H1 (cell line): ENCODE measurements at regions not wholly inside any gene's neighbourhood (a gene's known extent, or its start where the extent isn't known, plus 50 kb on each side); places are given as distances from the start of the nearest gene placed in this dataset.

Experiments
- CTCF ChIA-PET: fragments of 300-600 bp; sonication (Branson Sonifier 250); formaldehyde crosslinking; loops from one replicate; lab custom pipeline; 2021; ENCODE audit not compliant: partially characterized antibody; lab: Charles Lee
- POLR2A ChIA-PET: fragments of 300-600 bp; sonication (Branson Sonifier 250); formaldehyde crosslinking; loops from one replicate; lab custom pipeline; 2021; ENCODE audit warnings: inconsistent platforms; ENCODE audit not compliant: partially characterized antibody; lab: Charles Lee
- DNase-seq, 2 experiments: peaks; one replicate each; pipeline versions ENCODE4 v3.0.0 to v3.0.0-alpha.2; 2010 to 2022; ENCODE audit warnings: low spot score in 2 of 2, low read depth in 1 of 2, mixed read lengths in 1 of 2
- FAIRE-seq: peaks from 2 replicates; lab custom pipeline; 2011; peaks lifted over from hg19 to GRCh38; lab: Jason Lieb, UNC
- H2AFZ ChIP-seq: 2 replicates; pipeline ENCODE4 v1.8.1; 2012; ENCODE audit warnings: low read length, inconsistent platforms
- H2AK5ac ChIP-seq: 2 replicates; pipeline ENCODE4 v1.6.1; 2013; ENCODE audit warnings: low read depth, low read length
- H2BK120ac ChIP-seq: replicated peaks from 2 replicates; pipeline ENCODE3; 2013; ENCODE audit warnings: low read depth, low read length, inconsistent platforms
- H2BK12ac ChIP-seq: 2 replicates; pipeline ENCODE4 v1.6.1; 2013; ENCODE audit warnings: low read depth, low read length
- H2BK15ac ChIP-seq: 2 replicates; pipeline ENCODE4 v1.6.1; 2013; ENCODE audit warnings: low read length
- H2BK20ac ChIP-seq: 2 replicates; pipeline ENCODE4 v1.6.1; 2013; ENCODE audit warnings: low read length
- H2BK5ac ChIP-seq: 2 replicates; pipeline ENCODE4 v1.6.1; 2013; ENCODE audit warnings: low read depth, low read length
- H3K14ac ChIP-seq: 2 replicates; pipeline ENCODE4 v1.6.1; 2013; ENCODE audit warnings: inconsistent platforms; ENCODE audit not compliant: insufficient read length
- H3K18ac ChIP-seq: 2 replicates; pipeline ENCODE4 v1.6.1; 2013; ENCODE audit warnings: low read length; ENCODE audit errors: extremely low read depth
- H3K23ac ChIP-seq: 2 replicates; pipeline ENCODE4 v1.6.1; 2013; ENCODE audit warnings: inconsistent platforms; ENCODE audit not compliant: insufficient read length
- H3K23me2 ChIP-seq: 2 replicates; pipeline ENCODE4 v1.6.1; 2013; ENCODE audit warnings: low read depth, low read length
- H3K27ac ChIP-seq: 2 replicates; pipeline ENCODE4 v1.6.1; 2011; ENCODE audit warnings: low read depth, low read length, inconsistent platforms
- H3K27me3 ChIP-seq, 4 experiments: replicated peaks in 1 of 4; 1 replicate in 1 of 4; 2 replicates in 3 of 4; pipeline versions ENCODE4 v1.6.1 to v1.8.1; 2011 to 2013; ENCODE audit warnings: low read length in 3 of 4, mild to moderate bottlenecking in 3 of 4, inconsistent platforms in 2 of 4, mixed read lengths in 2 of 4, moderate library complexity in 1 of 4; ENCODE audit not compliant: control insufficient read depth in 3 of 4, insufficient read depth in 3 of 4; ENCODE audit errors: extremely low read depth in 1 of 4
- H3K36me3 ChIP-seq, 4 experiments: 2 replicates each; pipeline versions ENCODE4 v1.6.1 to v1.8.1; 2011 to 2013; ENCODE audit warnings: mild to moderate bottlenecking in 4 of 4, low read length in 3 of 4, moderate library complexity in 2 of 4, control low read depth in 1 of 4, inconsistent platforms in 1 of 4; ENCODE audit not compliant: insufficient read depth in 4 of 4, control insufficient read depth in 2 of 4
- H3K4ac ChIP-seq: replicated peaks from 2 replicates; pipeline ENCODE3; 2013; ENCODE audit warnings: low read length, low read depth, mixed read lengths, inconsistent platforms; ENCODE audit not compliant: insufficient read length
- H3K4me1 ChIP-seq, 4 experiments: replicated peaks in 1 of 4; 1 replicate in 1 of 4; 2 replicates in 3 of 4; pipeline versions ENCODE4 v1.6.1 to v1.8.1; 2011 to 2013; ENCODE audit warnings: low read length in 3 of 4, inconsistent platforms in 2 of 4, mixed read lengths in 1 of 4; ENCODE audit not compliant: insufficient read depth in 4 of 4, control insufficient read depth in 3 of 4
- H3K4me2 ChIP-seq, 2 experiments: 2 replicates each; pipeline versions ENCODE4 v1.6.1 to v1.8.1; 2011 to 2013; ENCODE audit warnings: low read depth in 2 of 2, low read length in 2 of 2, control low read depth in 1 of 2, inconsistent platforms in 1 of 2, mild to moderate bottlenecking in 1 of 2; ENCODE audit not compliant: insufficient read depth in 1 of 2
- H3K4me3 ChIP-seq, 4 experiments: fragments of 200-600, 300-600 bp in 1 of 4; sonication (generic), shearing (Covaris generic), sonication (Bioruptor Twin) in 1 of 4; 2 replicates each; pipeline versions ENCODE4 v1.5.1 to v1.8.1; 2011 to 2016; ENCODE audit warnings: low read length in 4 of 4, low read depth in 3 of 4, control low read depth in 2 of 4, inconsistent platforms in 2 of 4, mild to moderate bottlenecking in 2 of 4, mixed read lengths in 1 of 4, moderate library complexity in 1 of 4; ENCODE audit not compliant: insufficient read depth in 2 of 4; ENCODE audit errors: extremely low read depth in 1 of 4
- H3K56ac ChIP-seq: replicated peaks from 2 replicates; pipeline ENCODE3; 2013; ENCODE audit warnings: low read depth, mild to moderate bottlenecking, mixed read lengths, low read length, inconsistent platforms; ENCODE audit not compliant: insufficient read length
- H3K79me1 ChIP-seq: 2 replicates; pipeline ENCODE4 v1.6.1; 2013; ENCODE audit warnings: low read depth, low read length, control low read depth
- H3K79me2 ChIP-seq, 2 experiments: 2 replicates each; pipeline versions ENCODE4 v1.6.1 to v1.8.1; 2012 to 2013; ENCODE audit warnings: low read length in 2 of 2, mild to moderate bottlenecking in 2 of 2, inconsistent platforms in 1 of 2; ENCODE audit not compliant: insufficient read depth in 2 of 2, control insufficient read depth in 1 of 2
- H3K9ac ChIP-seq, 4 experiments: replicated peaks in 1 of 4; 1 replicate in 1 of 4; 2 replicates in 3 of 4; pipeline versions ENCODE4 v1.6.1 to v1.8.1; 2011 to 2013; ENCODE audit warnings: low read depth in 3 of 4, low read length in 3 of 4, control low read depth in 2 of 4, mild to moderate bottlenecking in 2 of 4, moderate library complexity in 2 of 4, inconsistent platforms in 1 of 4; ENCODE audit errors: extremely low read depth in 1 of 4
- H3K9me3 ChIP-seq, 2 experiments: 2 replicates each; pipeline versions ENCODE4 v1.6.1 to v1.8.1; 2012 to 2013; ENCODE audit warnings: mild to moderate bottlenecking in 2 of 2, moderate library complexity in 2 of 2, control low read depth in 1 of 2, inconsistent platforms in 1 of 2, low read depth in 1 of 2, low read length in 1 of 2, mixed read lengths in 1 of 2; ENCODE audit not compliant: insufficient read depth in 2 of 2
- H4K20me1 ChIP-seq, 2 experiments: replicated peaks in 1 of 2; 2 replicates each; pipeline versions ENCODE3 to v1.8.1; 2011 to 2013; ENCODE audit warnings: inconsistent platforms in 2 of 2, low read length in 2 of 2, mild to moderate bottlenecking in 1 of 2; ENCODE audit not compliant: insufficient read depth in 2 of 2, control insufficient read depth in 1 of 2
- H4K5ac ChIP-seq: 2 replicates; pipeline ENCODE4 v1.6.1; 2013; ENCODE audit warnings: low read length, low read depth, mixed read lengths, inconsistent platforms; ENCODE audit not compliant: insufficient read length
- H4K8ac ChIP-seq: 2 replicates; pipeline ENCODE4 v1.8.0; 2013; ENCODE audit warnings: mild to moderate bottlenecking, moderate library complexity, low read length, inconsistent platforms; ENCODE audit not compliant: insufficient read depth; ENCODE audit errors: extremely low read depth
- H4K91ac ChIP-seq: replicated peaks from 2 replicates; pipeline ENCODE3; 2013; ENCODE audit warnings: low read length, mixed read lengths, inconsistent platforms; ENCODE audit not compliant: insufficient read length
- CBX5 ChIP-seq: fragments of 300-800, 300-1000 bp; sonication (generic); IDR thresholded peaks from 2 replicates; pipeline ENCODE4 v1.7.1; 2016; ENCODE audit warnings: antibody characterized with exemption, low read length, low read depth
- WGBS, 2 experiments: shearing (Covaris generic) in 1 of 2; methylation state at CpG; one replicate each; pipeline versions ENCODE4 v1.1.6 to v1.1.7; 2013 to 2015; ENCODE audit warnings: low lambda C conversion rate in 2 of 2, mixed read lengths in 2 of 2, inconsistent platforms in 1 of 2, low coverage in 1 of 2, missing lambda C conversion rate in 1 of 2; ENCODE audit not compliant: insufficient replicate concordance in 2 of 2, insufficient coverage in 1 of 2, insufficient read length in 1 of 2; ENCODE audit errors: extremely low coverage in 1 of 2, missing lambda C conversion rate in 1 of 2; 5-methylcytosine and 5-hydroxymethylcytosine counted together

- no peak overlapping the region for H3K4me2 ChIP-seq
- no peaks in the 10 kb centered on the region for H3K27me3 ChIP-seq
- ChIA-PET POLR2A (no interaction called here), CTCF (no interaction called here)
- no peak overlapping the region for H3K56ac ChIP-seq
- no peak overlapping the region for H3K9ac ChIP-seq
- no peak overlapping the region for H3K14ac ChIP-seq
- H3K27ac ChIP-seq = no peak overlapping the region
- H3K18ac ChIP-seq = no peak overlapping the region
- no peak overlapping the region for H3K4ac ChIP-seq
- no peaks in the 10 kb centered on the region for H3K36me3 ChIP-seq
- no peak overlapping the region for H4K8ac ChIP-seq
- DNase-seq (no peak), FAIRE-seq (no peak)
- H2AK5ac ChIP-seq = no peak overlapping the region
- H4K5ac ChIP-seq = no peak overlapping the region
- no peak overlapping the region for H2BK12ac ChIP-seq
- 75% methylated on average over 1 of the region's 1 CpG; no CpG with 5 or more reads in 1 of the 2 experiments for WGBS, 2 experiments
- H4K91ac ChIP-seq = no peak overlapping the region
- no peaks in the 10 kb centered on the region for H3K23me2 ChIP-seq
- H3K79me1 ChIP-seq = no peaks in the 10 kb centered on the region
- no peaks in the 10 kb centered on the region for H3K79me2 ChIP-seq
- no peak overlapping the region for H2BK20ac ChIP-seq
- no peak overlapping the region for H3K23ac ChIP-seq
- H3K4me1 ChIP-seq = no peaks in the 10 kb centered on the region
- H2AFZ ChIP-seq = no peak overlapping the region
- no peaks in the 10 kb centered on the region for H4K20me1 ChIP-seq
- no peaks in the 10 kb centered on the region for H3K9me3 ChIP-seq
- no peak overlapping the region for H2BK120ac ChIP-seq
- H2BK15ac ChIP-seq = no peak overlapping the region
- TF ChIP-seq CBX5 = no peak
- no peak overlapping the region for H2BK5ac ChIP-seq
- no peak overlapping the region for H3K4me3 ChIP-seq
These were observed 688.0 kb upstream of the ZEB2 start for GRCh38 chr2:145207884-145208283.
